GM19025 (cell line): ENCODE measurements at regions not wholly inside any gene's neighbourhood (a gene's known extent, or its start where the extent isn't known, plus 50 kb on each side); places are given as distances from the start of the nearest gene placed in this dataset.
A peak's percentile ranks its signal among the peaks of the same experiment; 100 is the strongest.

Source experiments
- ATAC-seq: cut with Tn5 transposase; IDR thresholded peaks from one replicate; pipeline ENCODE4 v1.9.1; 2021; ENCODE audit warnings: mild to moderate bottlenecking, low read depth, moderate library complexity; ENCODE audit not compliant: unreplicated experiment

DNA sequence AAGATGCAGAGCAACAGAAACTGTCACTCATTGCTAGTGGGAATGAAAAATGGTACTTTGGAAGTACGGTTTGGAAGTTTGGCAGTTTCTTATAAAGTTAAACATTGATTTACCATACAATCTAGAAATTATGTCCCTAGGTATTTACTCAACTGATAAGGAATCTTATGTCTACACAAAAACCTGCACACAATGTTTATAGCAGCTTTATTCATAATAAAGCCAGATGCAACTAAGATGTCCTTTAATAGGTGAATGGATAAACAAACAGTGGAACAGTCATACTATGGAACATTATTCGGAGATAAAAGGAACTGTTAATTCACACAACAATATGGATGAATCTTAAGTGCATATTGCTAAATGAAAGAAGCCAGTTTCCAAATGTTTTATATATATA is 96.2 kb upstream of the SIRPA start:
- ATAC-seq: no peak

DNA sequence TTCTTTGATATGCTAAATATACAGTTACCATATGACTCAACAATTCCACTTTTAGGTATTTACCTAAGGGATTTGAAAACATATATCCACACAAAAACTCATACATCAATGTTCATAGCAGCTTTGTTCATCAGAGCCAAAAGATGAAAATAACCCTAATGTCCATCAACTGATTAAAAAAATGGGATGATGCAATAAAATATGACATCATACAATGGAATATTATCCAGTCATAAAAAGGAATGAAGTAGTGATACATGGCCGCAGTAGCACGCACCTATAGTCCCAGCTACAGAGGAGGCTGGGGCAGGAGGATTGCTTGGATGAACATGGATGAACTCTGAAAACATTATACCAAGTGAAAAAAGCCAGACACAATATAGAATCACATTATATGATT is 101.4 kb upstream of the SIRPA start:
- ATAC-seq: no peak

DNA sequence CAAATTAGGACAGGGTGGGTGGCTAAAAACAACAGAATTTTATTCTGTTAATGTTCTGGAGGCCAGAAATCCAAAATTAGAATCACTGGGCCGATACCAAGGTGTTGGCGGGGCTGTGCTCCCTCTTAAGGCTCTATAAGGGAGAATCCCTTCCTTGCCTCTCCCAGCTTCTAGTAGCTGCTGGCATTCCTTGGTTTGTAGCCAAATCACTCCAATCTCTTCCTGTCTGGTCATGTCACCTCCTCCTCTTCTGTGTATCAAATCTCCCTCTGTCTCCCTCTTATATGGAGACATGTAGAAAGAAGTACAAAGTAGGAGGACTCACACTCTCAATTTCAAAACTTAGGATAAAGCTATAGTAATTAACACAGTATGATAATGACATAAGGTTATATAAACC is 102.9 kb upstream of the SIRPA start:
- no peak for ATAC-seq

DNA sequence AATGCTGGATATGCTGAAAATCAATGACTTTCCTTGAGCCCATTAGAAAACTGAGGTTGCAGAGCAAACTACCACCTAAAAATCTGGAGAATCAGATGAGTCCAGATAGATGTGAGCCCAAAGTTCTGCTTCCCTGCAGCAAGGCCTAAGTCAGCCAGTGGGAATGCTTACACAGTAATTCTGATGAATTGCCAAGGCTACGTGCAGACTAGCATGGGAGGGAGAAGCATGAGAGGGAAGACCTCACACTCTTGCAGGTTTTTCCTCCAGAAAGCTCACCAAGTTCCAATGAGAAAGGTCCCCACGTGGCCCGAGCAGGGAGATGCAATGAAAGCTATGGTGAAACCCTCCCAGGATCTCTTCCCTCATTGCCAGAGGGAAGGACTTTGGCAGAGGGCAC is 104.8 kb upstream of the SIRPA start:
- no peak for ATAC-seq

DNA sequence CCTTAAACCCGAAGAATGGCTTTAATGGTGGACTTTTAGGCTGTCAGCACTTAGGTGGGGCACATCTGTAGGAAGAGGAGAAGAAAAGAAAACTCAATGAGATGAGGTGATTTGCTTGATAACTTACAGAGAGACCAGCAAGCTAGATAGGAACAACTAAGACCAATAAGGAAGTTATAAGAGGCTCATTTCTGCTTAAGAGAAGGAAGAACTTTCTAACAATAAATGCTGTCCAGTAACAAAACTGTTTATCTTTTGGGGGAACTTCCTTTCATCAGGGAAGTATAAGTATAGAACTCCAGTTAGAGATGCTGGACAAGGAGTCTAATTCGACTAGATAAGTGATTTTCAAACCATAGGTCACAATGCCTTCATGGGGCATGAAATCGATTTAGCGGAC is 107.2 kb upstream of the SIRPA start:
- no peak for ATAC-seq

DNA sequence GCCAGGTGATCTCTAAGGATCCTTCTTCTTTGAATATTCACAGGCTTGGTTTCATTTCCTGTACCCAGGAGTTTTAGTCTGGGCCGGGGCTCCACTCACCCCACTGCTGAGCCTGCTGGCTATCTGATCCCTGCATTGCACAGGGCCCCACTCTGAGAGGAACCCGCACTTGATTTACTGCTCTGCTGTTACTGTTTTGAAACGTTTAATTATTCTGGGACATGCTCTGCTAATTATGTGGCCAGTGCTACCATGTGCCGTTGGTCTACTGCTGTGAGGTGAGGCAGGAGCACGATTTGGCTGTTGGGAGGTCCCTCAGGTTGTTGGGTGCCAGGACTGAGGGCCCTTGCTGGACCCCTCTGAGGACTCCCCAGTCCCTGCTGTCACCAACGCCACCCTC is 108.7 kb upstream of the SIRPA start:
- ATAC-seq: no peak

DNA sequence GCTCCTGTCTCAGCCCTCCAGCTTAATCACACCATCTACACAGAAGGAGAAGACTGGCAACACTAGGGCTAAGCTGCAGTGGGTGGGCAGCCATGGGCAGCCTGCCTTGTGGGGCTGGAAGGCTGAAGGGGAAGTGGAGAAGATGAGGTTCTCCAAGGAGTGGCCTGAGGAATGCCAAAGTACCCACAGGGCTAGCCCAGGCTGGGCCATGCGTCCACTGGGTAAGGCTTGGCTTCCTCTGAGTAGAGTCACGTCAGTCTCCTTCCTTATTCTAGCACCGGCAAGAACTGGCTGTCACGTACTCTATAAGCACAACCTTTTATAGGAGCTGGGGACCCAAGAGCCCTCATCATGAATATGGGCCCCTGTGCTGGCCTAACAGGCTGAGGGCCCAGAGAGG is 110.6 kb upstream of the SIRPA start:
- ATAC-seq: no peak

DNA sequence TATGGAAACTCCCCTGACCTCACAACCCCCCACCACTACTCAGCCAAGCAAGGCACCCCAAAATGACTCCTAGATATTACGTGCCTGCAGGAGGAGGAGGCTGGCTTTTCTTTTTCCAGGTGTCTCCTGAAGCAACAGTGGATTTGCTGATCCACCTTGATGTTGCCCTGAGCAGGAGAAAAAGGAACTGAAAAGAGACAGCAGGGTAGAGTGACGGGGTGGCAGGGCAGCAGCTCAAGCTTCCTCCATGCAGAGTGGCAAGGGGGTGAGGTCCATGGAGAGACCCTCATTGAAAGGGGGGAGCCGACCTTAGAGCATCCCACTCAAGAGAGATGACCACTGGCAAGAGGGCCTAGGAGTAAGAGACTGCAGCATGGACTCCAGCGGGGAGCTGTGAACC is 112.0 kb upstream of the SIRPA start:
- no peak for ATAC-seq

DNA sequence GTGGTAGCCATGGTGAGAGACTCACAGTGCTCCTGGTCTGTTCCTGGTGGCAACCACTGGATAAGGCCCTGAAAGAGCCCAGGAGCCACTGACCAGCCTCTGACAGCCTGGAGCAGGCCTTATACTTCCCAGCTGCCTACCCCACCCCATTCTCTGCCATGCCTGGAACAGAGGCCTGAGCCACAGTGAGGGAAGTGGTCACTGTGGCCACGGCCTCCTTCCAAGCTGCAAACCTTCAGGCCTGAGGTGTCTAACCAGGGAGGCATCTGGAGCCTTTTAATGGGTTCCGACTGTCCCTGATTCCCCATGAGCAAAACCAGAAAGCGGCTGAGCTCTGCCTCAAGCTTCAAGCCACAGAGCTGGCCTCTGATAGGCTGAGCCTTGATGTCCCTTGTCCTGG is 113.0 kb upstream of the SIRPA start:
- no peak for ATAC-seq

DNA sequence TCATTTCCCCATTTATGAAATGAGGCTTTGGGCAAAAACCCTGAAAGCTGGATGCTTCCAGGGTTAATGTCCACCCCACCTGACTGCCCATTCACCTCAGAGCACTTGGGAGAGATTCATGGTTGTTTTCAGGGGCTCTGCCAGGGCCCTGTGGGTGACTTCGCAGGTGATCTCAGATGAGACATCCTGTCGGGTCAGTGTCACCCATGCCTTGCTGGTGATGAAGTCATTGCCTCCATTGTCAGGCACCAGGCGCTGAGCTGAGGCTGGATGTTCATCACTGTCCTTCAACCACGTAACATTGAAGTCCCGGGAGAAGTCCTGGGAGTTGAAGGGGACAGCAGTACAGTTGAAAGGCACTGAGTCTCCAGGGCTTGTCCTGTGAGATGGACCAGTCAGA is 115.6 kb upstream of the SIRPA start:
- ATAC-seq: no peak

DNA sequence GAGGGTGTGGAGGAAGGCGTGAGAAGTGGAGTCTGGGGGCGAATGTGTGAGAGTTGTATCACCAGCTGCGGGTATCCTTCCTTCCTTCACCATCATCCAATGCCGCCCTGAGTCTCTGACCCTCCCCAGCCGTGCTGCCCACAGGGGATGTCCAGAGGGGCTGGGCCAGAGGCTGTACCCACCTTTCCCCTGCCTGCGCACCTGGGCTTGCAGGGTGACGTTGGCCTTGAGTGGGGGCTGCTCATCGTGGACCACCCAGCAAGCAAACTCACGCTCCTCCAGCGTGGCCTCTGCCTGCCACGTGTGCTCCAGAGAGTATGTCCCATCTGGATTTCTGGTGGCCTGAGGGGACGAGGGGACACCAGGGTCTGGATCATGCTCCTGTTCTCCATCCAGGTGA is 116.9 kb upstream of the SIRPA start:
- ATAC-seq: no peak

DNA sequence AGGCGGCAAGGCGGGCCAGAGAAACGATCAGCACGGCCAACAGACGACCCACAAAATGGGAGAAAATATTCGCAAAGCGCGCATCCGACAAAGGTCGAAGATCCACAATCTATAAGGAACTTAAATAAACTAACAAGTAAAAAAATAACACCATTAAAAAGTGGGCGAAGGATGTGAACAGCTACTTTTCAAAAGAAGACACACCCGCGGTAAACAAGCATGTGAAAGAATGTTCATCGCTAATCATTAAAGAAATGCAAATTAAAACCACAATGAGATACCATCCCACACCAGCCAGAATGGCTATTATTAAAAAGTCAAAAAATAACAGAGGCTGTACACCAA is 117.8 kb upstream of the SIRPA start:
- no peak for ATAC-seq

DNA sequence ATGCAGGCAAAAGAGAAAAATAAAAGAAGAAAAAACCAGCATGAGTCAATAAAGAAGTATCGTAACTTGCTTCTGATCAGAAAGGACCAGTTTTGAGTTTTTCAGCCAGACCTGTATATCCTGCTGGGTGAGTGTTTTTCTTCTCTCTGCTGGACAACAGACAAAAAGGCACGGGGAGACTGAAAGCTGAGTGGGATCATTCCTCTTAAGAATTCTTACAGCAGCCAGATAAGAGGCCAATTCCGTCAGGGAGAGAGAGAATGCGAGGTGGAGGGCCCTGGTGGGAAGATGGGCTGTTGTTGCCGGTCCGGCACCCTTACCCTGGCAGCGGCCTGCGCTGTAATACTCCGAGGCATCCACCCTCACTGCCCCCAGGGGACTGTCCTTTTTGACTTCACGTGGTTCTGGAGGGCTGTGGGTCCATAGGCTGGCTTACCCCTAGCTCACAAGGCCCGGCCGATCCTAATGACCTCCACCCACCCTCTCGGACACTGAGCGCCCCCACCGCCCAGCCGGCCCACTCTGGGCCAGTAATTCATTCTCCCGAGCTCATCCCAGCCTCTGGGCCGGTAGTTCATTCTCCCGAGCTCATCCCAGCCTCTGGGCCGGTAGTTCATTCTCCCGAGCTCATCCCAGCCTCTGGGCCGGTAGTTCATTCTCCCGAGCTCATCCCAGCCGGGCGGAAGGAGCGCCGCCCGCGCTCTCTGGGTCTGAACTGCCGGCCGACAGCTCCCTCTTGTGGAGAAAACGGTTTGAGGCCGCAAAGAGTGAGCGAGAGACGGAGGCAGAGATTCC is 118.3 kb upstream of the SIRPA start:
- ATAC-seq: no peak

DNA sequence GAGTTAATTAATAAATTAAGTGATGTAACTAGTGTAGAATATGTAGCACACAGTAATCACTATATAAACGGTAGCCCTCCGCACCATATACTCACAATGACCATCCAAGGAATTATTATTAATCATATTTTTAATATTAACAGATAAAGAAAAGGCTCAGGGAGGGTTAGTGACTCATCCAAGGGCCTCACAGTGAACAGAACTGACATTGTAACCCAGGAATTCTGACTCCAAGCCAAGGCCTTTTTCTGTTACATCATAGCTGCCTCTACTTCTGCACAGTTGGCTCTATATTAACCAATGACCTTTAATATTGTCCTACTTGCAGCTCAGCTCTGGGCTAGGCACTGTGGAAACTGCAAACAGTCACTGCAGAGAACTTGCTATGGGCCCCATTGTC is 117.5 kb upstream of the SIRPG start:
- no peak for ATAC-seq

DNA sequence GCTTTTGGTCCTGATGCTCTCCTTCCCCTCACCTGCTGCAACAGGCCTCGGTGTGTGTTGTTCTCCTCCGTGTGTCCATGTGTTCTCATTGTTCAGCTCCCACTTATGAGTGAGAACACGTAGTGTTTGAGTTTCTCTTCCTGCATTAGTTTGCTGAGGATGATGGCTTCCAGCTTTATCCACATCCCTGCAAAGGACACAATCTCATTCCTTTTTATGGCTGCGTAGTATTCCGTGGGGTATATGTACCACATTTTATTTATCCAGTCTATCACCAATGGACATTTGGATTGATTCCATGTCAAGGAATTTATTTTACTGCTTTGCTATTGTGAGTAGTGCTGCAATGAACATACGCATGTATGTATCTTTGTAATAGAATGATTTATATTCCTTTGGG is 116.9 kb upstream of the SIRPG start:
- no peak for ATAC-seq

DNA sequence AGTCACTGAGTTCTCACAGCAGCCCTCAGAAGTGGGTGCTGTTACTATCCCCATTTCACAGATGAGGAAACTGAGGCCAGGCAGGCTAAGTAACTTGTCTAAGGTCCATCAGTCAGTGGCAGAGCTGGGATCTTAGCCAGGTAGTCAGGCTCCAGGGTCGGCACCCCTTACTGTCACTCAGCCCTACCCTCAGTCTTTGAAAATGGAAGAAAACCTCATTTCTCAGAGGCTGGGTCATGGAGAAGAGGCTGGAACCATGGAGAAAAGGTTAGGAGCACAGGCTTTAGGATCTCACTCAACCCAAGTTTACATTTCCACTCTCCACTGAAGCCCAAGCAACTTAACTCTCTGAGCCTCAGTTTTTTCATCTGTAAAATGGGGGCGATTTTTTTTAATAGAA is 116.2 kb upstream of the SIRPG start:
- no peak for ATAC-seq

DNA sequence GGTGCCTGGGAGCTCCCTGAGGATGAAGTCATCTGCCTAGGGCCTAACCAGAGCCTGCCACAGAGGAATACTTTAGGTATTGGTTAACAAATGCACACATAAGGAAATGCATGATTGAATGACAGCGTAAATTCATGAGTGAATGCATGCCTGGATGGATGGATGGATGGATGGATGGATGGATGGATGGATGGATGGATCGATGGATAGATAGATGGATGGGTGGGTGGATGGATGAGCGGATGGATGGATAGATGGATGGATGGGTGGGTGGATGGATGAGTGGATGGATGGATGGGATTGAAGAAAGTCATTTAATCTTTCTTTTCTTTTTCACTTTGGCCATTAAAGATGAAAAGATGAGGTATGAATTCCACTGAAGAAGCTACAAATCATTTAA is 111.9 kb upstream of the SIRPG start:
- ATAC-seq: no peak

DNA sequence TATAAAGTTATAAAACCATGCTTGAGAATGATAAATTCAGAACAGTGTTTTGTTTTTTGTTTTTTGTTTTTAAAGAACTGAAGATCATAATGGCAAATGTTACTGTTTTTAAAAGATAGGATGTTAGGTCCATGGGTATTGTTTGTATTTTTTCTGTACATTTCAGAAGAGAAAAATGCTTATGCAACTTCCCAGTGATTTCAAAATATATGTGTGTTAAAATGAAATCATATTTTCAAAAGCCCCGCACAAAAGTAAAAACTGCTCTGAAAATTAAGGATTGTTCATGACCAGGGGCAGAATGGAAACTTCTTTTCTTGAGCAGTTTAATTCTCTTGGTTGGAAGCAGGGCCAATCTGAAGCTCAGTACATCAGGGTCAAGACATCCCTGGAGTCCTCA is 109.2 kb upstream of the SIRPG start:
- no peak for ATAC-seq

DNA sequence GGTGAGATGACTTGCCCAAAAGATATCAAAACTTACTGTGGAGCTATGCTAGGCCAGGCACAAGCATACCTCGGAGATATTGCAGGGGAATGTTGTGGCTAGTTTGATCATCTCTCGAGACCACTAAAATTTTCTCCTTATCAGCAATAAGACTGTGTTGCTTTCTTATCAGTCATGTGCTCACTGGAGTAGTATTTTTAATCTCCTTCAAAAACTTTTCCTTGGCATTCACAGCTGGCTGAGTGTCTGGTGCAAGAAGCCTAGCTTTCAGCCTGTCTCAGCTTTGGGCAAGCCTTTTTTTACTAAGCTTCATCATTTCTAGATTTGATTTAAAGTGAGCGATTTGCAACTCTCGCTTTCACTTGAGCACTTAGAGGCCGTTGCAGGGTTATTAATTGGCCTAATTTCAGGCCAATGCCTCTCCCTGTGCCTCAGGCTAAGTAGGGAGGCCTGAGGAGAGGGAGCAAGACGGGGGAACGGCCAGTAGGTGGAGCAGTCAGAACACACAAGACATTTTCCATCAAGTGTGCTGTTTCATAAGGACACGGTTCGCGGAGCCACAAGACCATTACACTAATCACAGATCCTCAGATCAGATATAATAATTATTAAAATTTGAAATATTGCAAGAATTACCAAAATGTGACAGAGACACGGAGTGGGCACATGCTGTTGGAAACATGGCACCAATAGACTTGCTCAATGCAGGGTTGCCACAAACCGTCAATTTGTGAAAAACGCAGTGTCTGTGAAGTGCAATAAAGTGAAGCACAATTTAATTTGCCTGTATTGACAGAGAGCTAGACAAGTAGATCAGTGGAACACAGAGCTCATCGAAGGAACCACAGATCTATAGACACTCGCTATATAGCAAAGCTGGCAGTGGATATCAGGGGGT is 106.8 kb upstream of the SIRPG start:
- ATAC-seq: peak; percentile 64

DNA sequence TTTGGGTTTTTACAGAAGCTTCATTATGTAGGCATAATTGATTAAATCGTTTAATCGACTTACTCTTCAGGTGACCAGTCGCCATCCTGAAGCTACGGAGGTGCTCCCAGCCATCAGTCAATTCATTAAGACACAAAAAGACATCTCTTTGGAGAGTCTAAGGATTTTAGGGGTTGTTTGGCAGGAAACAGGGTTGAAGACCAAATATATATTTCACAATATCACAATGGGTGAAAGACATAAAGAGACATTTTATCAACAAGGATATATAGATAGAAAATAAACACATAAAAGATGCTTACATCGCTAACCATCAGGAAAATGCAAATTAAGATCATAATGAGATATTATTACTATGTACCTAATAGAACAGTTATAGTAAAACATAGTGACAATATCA is 104.0 kb upstream of the SIRPG start:
- ATAC-seq: no peak

DNA sequence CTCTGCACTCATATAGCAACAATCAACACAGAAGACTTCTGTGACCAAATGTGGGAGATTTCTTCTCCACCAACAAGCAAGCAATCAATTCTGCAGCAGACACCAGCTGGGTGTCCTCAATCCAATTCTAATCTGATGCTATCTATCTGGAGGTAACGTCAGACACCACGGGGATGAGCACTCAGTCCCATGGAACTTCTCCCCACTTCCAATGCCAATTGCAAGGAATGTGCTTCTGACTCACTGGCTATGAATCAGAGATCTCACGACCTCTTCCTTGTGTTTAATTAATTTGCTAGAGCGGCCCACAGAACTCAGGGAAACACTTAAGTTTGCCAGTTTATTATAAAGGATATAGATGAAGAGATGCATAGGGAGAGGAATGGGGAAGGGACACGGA is 103.5 kb upstream of the SIRPG start:
- no peak for ATAC-seq

DNA sequence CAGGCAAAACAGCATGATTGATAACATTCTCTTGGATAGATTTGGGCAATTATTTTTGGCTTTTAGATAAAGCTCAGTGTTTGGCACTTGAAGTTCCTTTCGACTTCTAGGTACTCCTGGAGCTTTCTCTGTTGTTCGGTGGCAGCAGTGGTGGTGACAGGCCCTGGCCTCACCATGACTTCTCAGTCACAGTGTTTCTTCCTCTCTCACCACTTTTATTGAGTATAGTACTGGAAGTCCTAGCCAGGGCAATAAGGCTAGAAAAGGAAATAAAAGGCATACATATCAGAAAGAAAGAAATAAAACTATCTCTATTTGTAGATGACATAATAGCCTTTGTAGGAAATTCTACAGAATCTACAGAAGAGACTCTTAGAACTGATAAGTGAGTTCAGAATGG is 101.2 kb upstream of the SIRPG start:
- no peak for ATAC-seq
